Gastrocnemius medialis (tissue), 4 donors: ENCODE measurements at regions not wholly inside any gene's neighbourhood (a gene's known extent, or its start where the extent isn't known, plus 50 kb on each side); places are given as distances from the start of the nearest gene placed in this dataset.

Experiments used
- ATAC-seq, 2 donors: fragments of 150-250 bp; one replicate each; pipeline ENCODE4 v1.9.1; 2016
- DNase-seq, 2 donors: peaks; one replicate each; pipeline ENCODE4 v3.0.0-alpha.2; 2019
- H3K27ac ChIP-seq, 4 donors: fragments of 200-600 bp; sonication (generic); 1 replicate in 1 of 4; 2 replicates in 3 of 4; pipeline ENCODE4 v1.5.1; 2016 to 2018; ENCODE audit warnings: mild to moderate bottlenecking in 2 of 4, moderate library complexity in 1 of 4
- H3K27me3 ChIP-seq, 3 donors: fragments of 200-600 bp; sonication (generic) in 2 of 3; 1 replicate in 1 of 3; 2 replicates in 2 of 3; pipeline versions ENCODE4 v1.5.1 to v1.6.0; 2016 to 2019; ENCODE audit warnings: mild to moderate bottlenecking in 1 of 3, moderate library complexity in 1 of 3
- H3K36me3 ChIP-seq, 2 donors: fragments of 200-600 bp; sonication (generic) in 1 of 2; one replicate each; pipeline ENCODE4 v1.5.1; 2017 to 2018
- H3K4me1 ChIP-seq, 2 donors: fragments of 200-600 bp; sonication (generic) in 1 of 2; one replicate each; pipeline ENCODE4 v1.5.1; 2016 to 2017; ENCODE audit warnings: mild to moderate bottlenecking in 2 of 2
- H3K4me3 ChIP-seq, 4 donors: fragments of 200-600 bp; sonication (generic) in 3 of 4; 1 replicate in 1 of 4; 2 replicates in 3 of 4; pipeline ENCODE4 v1.5.1; 2016 to 2019; ENCODE audit warnings: mild to moderate bottlenecking in 2 of 4
- H3K9me3 ChIP-seq, 3 donors: fragments of 200-600 bp; sonication (generic) in 2 of 3; 1 replicate in 1 of 3; 2 replicates in 2 of 3; pipeline ENCODE4 v1.5.1; 2016 to 2019
- POLR2A ChIP-seq, 2 donors: fragments of 450-650 bp; IDR thresholded peaks; one replicate each; pipeline ENCODE4 v1.6.1; 2017; ENCODE audit warnings: antibody characterized with exemption in 2 of 2, mild to moderate bottlenecking in 2 of 2, moderate library complexity in 2 of 2
- in situ Hi-C, 4 donors: fragments of 200-750 bp; cut with MboI; loops; one replicate each; pipeline versions ENCODE4 v1.15.0 to v1.8.0; 2017; ENCODE audit warnings: low sequenced_read_pairs in 4 of 4
- intact Hi-C: fragments of 100-400 bp; cut with DNase I; formaldehyde crosslinking; loops from one replicate; pipeline ENCODE4 v1.15.1; 2023; ENCODE audit warnings: low total_unique reads
- TF ChIP-seq, protein P1 (sequence below), 5 experiments: fragments of 450-650 bp in 3 of 5; fragments of 200-600 bp in 2 of 5; sonication (generic) in 2 of 5; IDR thresholded peaks in 4 of 5; conservative IDR thresholded peaks in 1 of 5; 1 replicate in 4 of 5; 2 replicates in 1 of 5; pipeline ENCODE4 v1.5.1; 2016 to 2019; ENCODE audit warnings: antibody characterized with exemption in 5 of 5, mild to moderate bottlenecking in 3 of 5, moderate library complexity in 3 of 5

DNA sequence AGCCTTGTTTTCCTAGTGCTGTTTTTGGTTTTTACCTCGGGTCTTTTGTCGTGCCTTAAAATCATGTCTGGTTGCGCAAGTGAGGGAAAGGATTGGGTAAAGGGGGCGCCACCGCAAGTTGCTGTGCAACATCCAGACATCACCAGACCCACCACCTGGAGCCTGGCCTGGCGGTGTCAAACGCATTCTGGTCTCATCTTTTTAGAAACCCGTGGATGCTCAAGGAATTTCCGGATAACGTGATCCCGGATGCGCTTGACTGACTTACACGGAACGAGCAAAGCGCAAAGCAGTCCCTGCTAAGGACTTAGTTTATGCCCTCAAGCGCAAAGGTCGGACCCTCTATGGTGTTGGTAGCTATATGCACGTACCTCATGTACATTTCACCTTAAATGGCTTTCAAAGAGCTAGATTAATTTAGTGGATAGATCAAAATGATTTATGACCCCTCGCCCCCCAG is 105.2 kb downstream of the OR2B2 start:
- TF ChIP-seq, protein P1, sequence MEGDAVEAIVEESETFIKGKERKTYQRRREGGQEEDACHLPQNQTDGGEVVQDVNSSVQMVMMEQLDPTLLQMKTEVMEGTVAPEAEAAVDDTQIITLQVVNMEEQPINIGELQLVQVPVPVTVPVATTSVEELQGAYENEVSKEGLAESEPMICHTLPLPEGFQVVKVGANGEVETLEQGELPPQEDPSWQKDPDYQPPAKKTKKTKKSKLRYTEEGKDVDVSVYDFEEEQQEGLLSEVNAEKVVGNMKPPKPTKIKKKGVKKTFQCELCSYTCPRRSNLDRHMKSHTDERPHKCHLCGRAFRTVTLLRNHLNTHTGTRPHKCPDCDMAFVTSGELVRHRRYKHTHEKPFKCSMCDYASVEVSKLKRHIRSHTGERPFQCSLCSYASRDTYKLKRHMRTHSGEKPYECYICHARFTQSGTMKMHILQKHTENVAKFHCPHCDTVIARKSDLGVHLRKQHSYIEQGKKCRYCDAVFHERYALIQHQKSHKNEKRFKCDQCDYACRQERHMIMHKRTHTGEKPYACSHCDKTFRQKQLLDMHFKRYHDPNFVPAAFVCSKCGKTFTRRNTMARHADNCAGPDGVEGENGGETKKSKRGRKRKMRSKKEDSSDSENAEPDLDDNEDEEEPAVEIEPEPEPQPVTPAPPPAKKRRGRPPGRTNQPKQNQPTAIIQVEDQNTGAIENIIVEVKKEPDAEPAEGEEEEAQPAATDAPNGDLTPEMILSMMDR (IDR thresholded peaks at IDR 0.05 in 4 of 5, conservative IDR thresholded peaks at IDR 0.05 in 1 of 5) = no peak
- TF ChIP-seq POLR2A (IDR thresholded peaks at IDR 0.05) = no peak
- Histone ChIP-seq H3K36me3 (no peaks in the 10 kb centered on the region), H3K4me1 (peaks cover 3 to 17% of the 10 kb centered on the region in 2 donors), H3K4me3 (peak overlapping the region; percentile 52 to 60 (median 55)), H3K27ac (no peak overlapping the region), H3K9me3 (no peaks in the 10 kb centered on the region), H3K27me3 (peaks cover 54 to 68% (median 63%) of the 10 kb centered on the region in 3 donors)
- DNase-seq (no peak), ATAC-seq (no peak)
- intact Hi-C loops (no loop called here), in situ Hi-C loops (loop anchor here in 1 of 4 donors (25.0 kb wide), 1 partner anchor 1620 kb away; a partner anchor contains a TSS)

DNA sequence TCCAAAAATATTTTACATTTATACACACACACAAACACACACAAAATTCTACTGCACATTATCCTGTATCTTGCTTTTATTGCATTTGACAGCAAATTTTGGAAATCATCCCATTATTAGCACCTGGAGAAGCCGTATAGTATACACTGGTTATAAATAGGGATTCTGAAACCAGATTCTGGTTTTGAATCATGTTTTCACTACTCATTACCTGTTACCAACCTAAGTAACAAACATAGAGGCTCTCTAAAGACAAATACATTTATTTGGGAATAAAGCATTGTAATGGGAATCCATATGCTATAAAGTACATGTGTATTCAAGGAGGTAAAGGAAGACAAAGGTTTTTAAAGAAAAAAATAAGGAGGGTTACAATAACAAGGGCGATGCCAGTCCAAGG is 106.8 kb downstream of the OR2B2 start:
- DNase-seq (no peak), ATAC-seq (no peak)
- TF ChIP-seq, protein P1 (IDR thresholded peaks at IDR 0.05 in 4 of 5, conservative IDR thresholded peaks at IDR 0.05 in 1 of 5) = no peak
- TF ChIP-seq POLR2A (IDR thresholded peaks at IDR 0.05) = no peak
- Histone ChIP-seq H3K4me1 (peaks cover 3 to 15% of the 10 kb centered on the region in 2 donors), H3K27me3 (peaks cover 39 to 51% (median 48%) of the 10 kb centered on the region in 3 donors), H3K36me3 (no peaks in the 10 kb centered on the region), H3K27ac (no peak overlapping the region), H3K9me3 (no peaks in the 10 kb centered on the region), H3K4me3 (no peak overlapping the region)
- in situ Hi-C loops (loop anchor here in 1 of 4 donors (25.0 kb wide), 1 partner anchor 1618 kb away; a partner anchor contains a TSS), intact Hi-C loops (no loop called here)

DNA sequence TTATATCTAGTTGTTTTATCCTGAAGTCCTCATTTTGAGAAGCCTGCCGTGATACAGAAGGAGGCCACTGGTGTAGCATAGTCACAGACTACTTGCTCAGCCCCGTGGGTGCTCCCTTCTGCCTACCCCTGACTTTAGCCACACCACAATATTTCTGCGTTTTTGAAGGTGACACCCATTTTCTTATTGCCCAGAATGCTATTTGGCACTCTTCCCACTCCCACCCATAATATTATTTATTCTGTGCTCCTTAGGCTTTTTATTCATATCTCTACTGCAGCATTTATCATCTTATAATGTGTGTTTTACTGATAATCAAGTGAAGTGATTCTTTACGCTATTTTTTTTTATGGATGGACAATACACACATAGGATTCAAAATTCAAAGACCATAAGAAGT is 107.3 kb downstream of the OR2B2 start:
- H3K27ac ChIP-seq = no peak overlapping the region
- no peak for TF ChIP-seq POLR2A (IDR thresholded peaks at IDR 0.05)
- TF ChIP-seq, protein P1 (IDR thresholded peaks at IDR 0.05 in 4 of 5, conservative IDR thresholded peaks at IDR 0.05 in 1 of 5) = no peak
- in situ Hi-C loops = loop anchor here in 1 of 4 donors (25.0 kb wide), 1 partner anchor 1618 kb away; a partner anchor contains a TSS

DNA sequence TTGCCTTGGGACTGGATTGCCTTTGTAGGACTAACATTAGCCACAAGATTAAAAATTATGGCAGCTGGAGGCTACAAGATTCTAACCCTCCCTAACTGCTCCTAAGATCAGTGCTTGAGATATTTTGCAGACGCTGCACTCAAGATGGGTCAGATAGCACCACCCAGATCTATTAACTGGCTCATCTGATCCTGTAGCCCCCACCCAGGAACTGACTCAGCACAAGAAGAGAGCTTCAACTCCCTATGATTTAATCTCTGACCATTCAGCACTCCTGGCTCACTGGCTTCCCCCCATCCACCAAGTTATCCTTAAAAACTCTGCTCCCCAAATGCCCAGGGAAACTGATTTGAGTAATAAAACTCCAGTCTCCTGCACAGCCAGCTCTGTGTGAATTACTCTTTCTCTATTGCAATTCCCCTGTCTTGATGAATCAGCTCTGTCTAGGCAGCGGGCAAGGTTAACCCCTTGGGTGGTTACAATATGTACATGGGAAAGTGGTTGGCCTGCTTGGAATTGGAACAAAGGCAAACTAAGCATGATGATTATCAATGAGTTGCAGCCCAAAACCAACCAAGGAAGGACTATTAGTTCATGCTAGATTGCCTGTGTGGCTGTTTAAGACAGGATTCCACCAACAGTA is 111.3 kb downstream of the OR2B2 start:
- Histone ChIP-seq H3K27ac (no peak overlapping the region), H3K4me1 (no peaks in the 10 kb centered on the region), H3K9me3 (no peaks in the 10 kb centered on the region), H3K27me3 (peaks cover 4 to 10% (median 8%) of the 10 kb centered on the region in 3 donors), H3K4me3 (no peak overlapping the region), H3K36me3 (no peaks in the 10 kb centered on the region)
- in situ Hi-C loops (loop anchor here in 1 of 4 donors (25.0 kb wide), 1 partner anchor 1614 kb away; a partner anchor contains a TSS), intact Hi-C loops (no loop called here)
- TF ChIP-seq, protein P1 (IDR thresholded peaks at IDR 0.05 in 4 of 5, conservative IDR thresholded peaks at IDR 0.05 in 1 of 5) = no peak
- no peak for TF ChIP-seq POLR2A (IDR thresholded peaks at IDR 0.05)
- no peak for ATAC-seq
- no peak for DNase-seq

More for the DNA sequence above, 107.3 kb downstream of the OR2B2 start:
- ATAC-seq = no peak
- Histone ChIP-seq H3K36me3 (no peaks in the 10 kb centered on the region), H3K27me3 (peaks cover 34 to 46% (median 43%) of the 10 kb centered on the region in 3 donors), H3K4me1 (peaks cover 3 to 10% of the 10 kb centered on the region in 2 donors), H3K9me3 (no peaks in the 10 kb centered on the region), H3K4me3 (no peak overlapping the region)
- no peak for DNase-seq
- intact Hi-C loops = no loop called here
